Fibroblast of the conjunctiva (primary cell): ENCODE measurements at regions not wholly inside any gene's neighbourhood (a gene's known extent, or its start where the extent isn't known, plus 50 kb on each side); places are given as distances from the start of the nearest gene placed in this dataset.
"Not testable (repeated sequence)": the region's sequence is repeated elsewhere in the genome, so short reads cannot be mapped to it uniquely, and the experiment has no call there.

Experiments
- DNase-seq: peaks from one replicate; pipeline ENCODE4 v3.0.0-alpha.2; 2010; ENCODE audit warnings: low read depth

GRCh38 chr3:74978684-74979083 lies 364.2 kb upstream of the CNTN3 start:
- DNase-seq: no peak

GRCh38 chr3:74985028-74985904 lies 370.8 kb upstream of the CNTN3 start:
- DNase-seq: not testable (repeated sequence)

GRCh38 chr3:74988095-74988494 lies 373.6 kb upstream of the CNTN3 start:
- DNase-seq: no peak

- DNase-seq: no peak
These were observed 378.4 kb upstream of the CNTN3 start for GRCh38 chr3:74992898-74993297.

- peak; percentile 5 for DNase-seq
These were observed 386.9 kb upstream of the CNTN3 start for GRCh38 chr3:75001330-75001729.

GRCh38 chr3:75012791-75013331 lies 398.4 kb upstream of the CNTN3 start:
- no peak for DNase-seq

GRCh38 chr3:75014008-75014407 lies 399.5 kb upstream of the CNTN3 start:
- DNase-seq: no peak

GRCh38 chr3:75015280-75015679 lies 400.8 kb upstream of the CNTN3 start:
- DNase-seq: no peak

- DNase-seq: no peak
These were observed 420.7 kb upstream of the CNTN3 start for GRCh38 chr3:75035146-75035545.

GRCh38 chr3:75042941-75043340 lies 428.5 kb upstream of the CNTN3 start:
- no peak for DNase-seq

- DNase-seq: no peak
These were observed 434.2 kb upstream of the CNTN3 start for GRCh38 chr3:75048650-75049049.

GRCh38 chr3:75049533-75049932 lies 435.1 kb upstream of the CNTN3 start:
- DNase-seq: no peak

GRCh38 chr3:75059120-75059519 lies 444.7 kb upstream of the CNTN3 start:
- DNase-seq: no peak

- DNase-seq: no peak
These were observed 447.3 kb upstream of the CNTN3 start for GRCh38 chr3:75061806-75062205.

GRCh38 chr3:75075158-75075557 lies 460.7 kb upstream of the CNTN3 start:
- no peak for DNase-seq

- DNase-seq: no peak
These were observed 462.0 kb upstream of the CNTN3 start for GRCh38 chr3:75076481-75076880.

- no peak for DNase-seq
These were observed 463.8 kb upstream of the CNTN3 start for GRCh38 chr3:75078290-75078689.

- no peak for DNase-seq
These were observed 468.4 kb upstream of the CNTN3 start for GRCh38 chr3:75082845-75083244.

- DNase-seq: no peak
These were observed 475.4 kb upstream of the CNTN3 start for GRCh38 chr3:75089841-75090240.

GRCh38 chr3:75101329-75102147 lies 487.1 kb upstream of the CNTN3 start:
- no peak for DNase-seq

GRCh38 chr3:75110741-75111140 lies 496.3 kb upstream of the CNTN3 start:
- no peak for DNase-seq

GRCh38 chr3:75115695-75116094 lies 501.2 kb upstream of the CNTN3 start:
- no peak for DNase-seq

- DNase-seq: no peak
These were observed 504.3 kb upstream of the CNTN3 start for GRCh38 chr3:75118779-75119178.
